ENCODE measurements at regions not wholly inside any gene's neighbourhood (a gene's known extent, or its start where the extent isn't known, plus 50 kb on each side); places are given as distances from the start of the nearest gene placed in this dataset.
A peak's percentile ranks its signal among the peaks of the same experiment; 100 is the strongest.

DNA sequence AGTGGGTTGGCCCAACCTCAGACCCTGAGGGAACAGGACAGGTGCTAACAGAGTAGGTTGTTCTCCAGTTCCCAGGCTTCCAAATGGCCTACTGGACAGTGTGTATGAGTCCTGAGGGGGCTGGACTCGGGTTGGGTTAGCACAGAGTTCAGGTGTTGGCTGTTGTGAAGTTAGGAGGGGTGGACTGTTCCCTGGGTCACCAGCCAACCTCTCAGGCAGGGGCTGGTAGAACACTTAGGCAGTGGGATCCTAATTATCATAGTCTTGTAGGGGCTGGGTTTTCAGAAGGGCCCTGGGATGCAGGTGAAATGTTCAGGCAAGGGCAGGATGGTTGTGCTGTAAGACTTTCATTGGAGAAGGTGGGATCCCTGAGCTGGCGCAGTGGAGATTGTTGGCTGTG is 293.0 kb downstream of the ZWINT start:
- Histone ChIP-seq H3K4me1 (no peaks in the 10 kb centered on the region), H3K36me3 (no peaks in the 10 kb centered on the region), H3K4me3 (no peak overlapping the region), H3K9me3 (no peaks in the 10 kb centered on the region), H3K27ac (no peak overlapping the region), H3K27me3 (ENCODE audit: low read depth) (no peaks in the 10 kb centered on the region)
- DNase-seq (no peak), ATAC-seq (peak in 1 of 2 donors; percentile 35)
- TF ChIP-seq, protein P1, sequence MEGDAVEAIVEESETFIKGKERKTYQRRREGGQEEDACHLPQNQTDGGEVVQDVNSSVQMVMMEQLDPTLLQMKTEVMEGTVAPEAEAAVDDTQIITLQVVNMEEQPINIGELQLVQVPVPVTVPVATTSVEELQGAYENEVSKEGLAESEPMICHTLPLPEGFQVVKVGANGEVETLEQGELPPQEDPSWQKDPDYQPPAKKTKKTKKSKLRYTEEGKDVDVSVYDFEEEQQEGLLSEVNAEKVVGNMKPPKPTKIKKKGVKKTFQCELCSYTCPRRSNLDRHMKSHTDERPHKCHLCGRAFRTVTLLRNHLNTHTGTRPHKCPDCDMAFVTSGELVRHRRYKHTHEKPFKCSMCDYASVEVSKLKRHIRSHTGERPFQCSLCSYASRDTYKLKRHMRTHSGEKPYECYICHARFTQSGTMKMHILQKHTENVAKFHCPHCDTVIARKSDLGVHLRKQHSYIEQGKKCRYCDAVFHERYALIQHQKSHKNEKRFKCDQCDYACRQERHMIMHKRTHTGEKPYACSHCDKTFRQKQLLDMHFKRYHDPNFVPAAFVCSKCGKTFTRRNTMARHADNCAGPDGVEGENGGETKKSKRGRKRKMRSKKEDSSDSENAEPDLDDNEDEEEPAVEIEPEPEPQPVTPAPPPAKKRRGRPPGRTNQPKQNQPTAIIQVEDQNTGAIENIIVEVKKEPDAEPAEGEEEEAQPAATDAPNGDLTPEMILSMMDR (IDR thresholded peaks at IDR 0.05): no peak
- intact Hi-C loops (cut with DNase I): no loop called here

DNA sequence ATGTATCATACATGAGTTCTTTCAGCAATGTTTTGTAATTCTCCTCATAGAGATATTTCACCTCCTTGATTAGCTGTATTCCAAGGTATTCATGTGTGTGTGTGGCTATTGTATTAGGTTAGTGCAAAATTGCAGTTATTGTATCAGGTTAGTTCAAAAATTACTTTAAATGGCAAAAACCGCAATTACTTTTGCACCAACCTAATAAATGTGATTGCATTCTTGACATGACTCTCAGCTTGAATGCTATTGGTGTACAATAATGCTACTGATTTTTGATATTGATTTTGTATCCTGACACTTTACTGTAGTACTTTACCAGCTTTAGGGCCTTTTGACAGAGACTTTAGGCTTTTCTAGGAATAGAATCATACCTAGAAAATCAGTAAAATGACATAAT is 297.4 kb downstream of the ZWINT start:
- no peak overlapping the region for H3K27ac ChIP-seq
- no peak for ATAC-seq
- intact Hi-C loops (cut with DNase I): no loop called here
- no peak for DNase-seq
- TF ChIP-seq, protein P1 (IDR thresholded peaks at IDR 0.05): no peak
- H3K36me3 ChIP-seq: no peaks in the 10 kb centered on the region
- H3K9me3 ChIP-seq: no peaks in the 10 kb centered on the region
- H3K27me3 ChIP-seq (ENCODE audit: low read depth): no peaks in the 10 kb centered on the region
- H3K4me3 ChIP-seq: no peak overlapping the region
- H3K4me1 ChIP-seq: no peaks in the 10 kb centered on the region

DNA sequence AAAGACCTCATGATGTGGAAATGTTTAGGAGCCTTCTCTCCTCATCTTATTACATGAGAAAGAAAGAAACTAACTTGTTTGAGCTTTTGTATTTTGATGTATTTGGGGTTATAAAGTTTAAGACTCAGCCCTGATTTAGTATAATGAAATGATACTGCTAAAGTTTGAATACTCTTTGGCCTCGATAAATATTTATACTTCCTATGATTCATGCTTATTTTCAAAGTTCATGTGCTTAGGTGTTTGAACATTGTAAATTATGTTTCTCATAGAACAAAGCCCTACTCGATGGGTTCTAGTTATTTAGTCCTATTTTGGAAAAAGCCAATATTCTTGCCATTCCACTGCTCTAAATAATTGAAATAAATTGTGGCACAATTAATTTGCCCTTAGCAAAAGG is 303.2 kb downstream of the ZWINT start:
- Histone ChIP-seq H3K9me3 (no peaks in the 10 kb centered on the region), H3K27me3 (ENCODE audit: low read depth) (no peaks in the 10 kb centered on the region), H3K36me3 (no peaks in the 10 kb centered on the region), H3K27ac (no peak overlapping the region), H3K4me3 (no peak overlapping the region), H3K4me1 (no peaks in the 10 kb centered on the region)
- TF ChIP-seq, protein P1 (IDR thresholded peaks at IDR 0.05): no peak
- DNase-seq (no peak), ATAC-seq (no peak)
- intact Hi-C loops (cut with DNase I): no loop called here

DNA sequence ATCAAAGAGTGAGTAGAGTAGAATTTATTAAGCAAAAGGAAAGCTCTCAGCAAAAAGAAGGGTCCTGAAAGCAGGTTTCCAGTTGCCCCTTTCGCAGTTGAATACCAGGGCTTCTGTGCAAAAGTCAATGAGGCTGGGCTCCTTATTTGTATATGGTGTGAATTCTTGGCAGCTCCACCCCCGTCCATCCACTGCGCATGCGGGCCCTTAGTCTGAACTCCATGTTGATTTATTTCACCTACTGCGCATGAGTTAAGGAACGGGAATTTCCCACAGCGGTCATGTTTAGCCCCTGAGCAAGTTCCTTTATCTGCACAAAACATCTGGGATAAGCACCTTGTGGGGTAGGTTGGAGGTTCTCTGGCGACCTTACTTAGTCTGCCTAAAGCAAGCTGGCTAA is 325.6 kb downstream of the ZWINT start:
- Histone ChIP-seq H3K9me3 (no peaks in the 10 kb centered on the region), H3K36me3 (no peaks in the 10 kb centered on the region), H3K4me1 (no peaks in the 10 kb centered on the region), H3K27ac (no peak overlapping the region), H3K4me3 (no peak overlapping the region), H3K27me3 (ENCODE audit: low read depth) (no peaks in the 10 kb centered on the region)
- TF ChIP-seq, protein P1 (IDR thresholded peaks at IDR 0.05): no peak
- DNase-seq (no peak), ATAC-seq (no peak)
- intact Hi-C loops (cut with DNase I): no loop called here

DNA sequence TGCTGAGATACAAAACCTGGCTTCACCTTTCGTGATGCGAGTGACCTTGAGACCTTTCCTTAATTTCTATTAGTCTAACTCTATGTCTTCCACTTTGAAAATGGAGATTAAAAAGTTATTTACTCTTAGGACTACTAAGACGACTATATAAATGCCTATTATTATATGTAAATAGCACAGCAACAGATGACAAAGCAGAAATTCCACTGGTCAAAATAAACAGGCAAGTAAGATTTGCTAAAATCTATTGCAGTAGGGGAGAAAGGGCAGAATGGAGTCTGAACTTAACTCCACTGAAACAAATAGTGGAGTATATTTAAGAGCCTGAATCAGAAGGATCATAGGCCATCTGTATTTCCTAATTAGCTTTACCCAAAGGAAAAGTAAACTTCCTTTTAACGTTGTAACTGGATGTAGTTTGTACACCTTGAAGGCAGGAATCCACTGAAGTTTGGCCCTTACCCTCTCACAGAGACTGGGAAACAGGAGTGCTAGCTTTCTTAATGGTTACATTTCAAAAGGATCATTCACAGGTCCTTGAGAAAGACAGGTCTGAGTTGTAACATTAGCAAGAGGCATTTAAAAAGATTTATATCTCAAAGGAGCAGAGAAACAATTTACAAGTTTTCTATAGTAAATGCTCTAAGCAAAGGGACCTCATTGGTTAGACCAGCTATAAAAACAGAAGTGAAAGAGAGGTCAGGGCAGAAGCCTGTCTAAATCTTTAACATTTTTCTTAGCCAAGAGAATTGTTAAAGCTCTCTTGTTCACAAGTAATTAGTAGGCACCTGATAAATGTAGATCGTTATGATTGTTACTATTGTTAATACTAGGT is 332.5 kb downstream of the ZWINT start:
- H3K27ac ChIP-seq: no peak overlapping the region
- TF ChIP-seq, protein P1 (IDR thresholded peaks at IDR 0.05): no peak
- no peaks in the 10 kb centered on the region for H3K9me3 ChIP-seq
- H3K4me3 ChIP-seq: no peak overlapping the region
- intact Hi-C loops (cut with DNase I): no loop called here
- DNase-seq (no peak), ATAC-seq (no peak)
- H3K27me3 ChIP-seq (ENCODE audit: low read depth): no peaks in the 10 kb centered on the region
- no peaks in the 10 kb centered on the region for H3K4me1 ChIP-seq
- H3K36me3 ChIP-seq: no peaks in the 10 kb centered on the region

Data from lower lobe of right lung (tissue), 2 donors.